Uterus (tissue), 3 donors: ENCODE measurements at regions not wholly inside any gene's neighbourhood (a gene's known extent, or its start where the extent isn't known, plus 50 kb on each side); places are given as distances from the start of the nearest gene placed in this dataset. TPM values are rescaled to one million over a fixed set of nuclear protein-coding genes. Genes with fewer than 3 reads are reported as not detected.
A peak's percentile ranks its signal among the peaks of the same experiment; 100 is the strongest.

ENCODE experiments used
- DNase-seq, 2 donors: peaks; one replicate each; pipeline ENCODE4 v3.0.0-alpha.2; 2019 to 2020
- H3K27ac ChIP-seq, 2 donors: fragments of 200-600 bp; sonication (generic); 1 replicate in 1 of 2; 2 replicates in 1 of 2; pipeline ENCODE4 v1.5.1; 2016 to 2018
- H3K27me3 ChIP-seq, 2 donors: fragments of 200-600 bp; sonication (generic); one replicate each; pipeline ENCODE4 v1.5.1; 2018 to 2019; ENCODE audit warnings: control low read depth in 1 of 2
- H3K36me3 ChIP-seq, 2 donors: fragments of 200-600 bp; sonication (generic); one replicate each; pipeline ENCODE4 v1.5.1; 2019; ENCODE audit warnings: control low read depth in 1 of 2
- H3K4me1 ChIP-seq, 2 donors: fragments of 200-600 bp; sonication (generic); one replicate each; pipeline ENCODE4 v1.5.1; 2018 to 2019; ENCODE audit warnings: control low read depth in 1 of 2
- H3K4me3 ChIP-seq, 2 donors: fragments of 200-600 bp; sonication (generic); 1 replicate in 1 of 2; 2 replicates in 1 of 2; pipeline ENCODE4 v1.5.1; 2018 to 2019; ENCODE audit warnings: mild to moderate bottlenecking in 1 of 2
- H3K9me3 ChIP-seq, 2 donors: fragments of 200-600 bp; sonication (generic); one replicate each; pipeline ENCODE4 v1.5.1; 2019; ENCODE audit warnings: control low read depth in 1 of 2
- CTCF ChIP-seq, 4 experiments: fragments of 200-600 bp in 2 of 4; fragments of 450-650 bp in 2 of 4; sonication (generic) in 2 of 4; IDR thresholded peaks; one replicate each; pipeline ENCODE4 v1.5.1; 2016 to 2019; ENCODE audit warnings: antibody characterized with exemption in 4 of 4, mild to moderate bottlenecking in 2 of 4, moderate library complexity in 1 of 4
- POLR2A ChIP-seq, 2 donors: fragments of 450-650 bp; IDR thresholded peaks; one replicate each; pipeline ENCODE4 v1.6.1; 2016; ENCODE audit warnings: antibody characterized with exemption in 2 of 2, mild to moderate bottlenecking in 1 of 2, moderate library complexity in 1 of 2
- intact Hi-C: fragments of 100-400 bp; cut with DNase I; formaldehyde crosslinking; loops from one replicate; pipeline ENCODE4 v1.15.1; 2023; ENCODE audit warnings: low total_unique reads
- small RNA-seq: library from RNA; depleted of rRNA; stranded (forward); fragments of <200 nt; gene quantifications from one replicate; pipeline ENCODE3, GENCODE V24; 2016
- donor health status: DM: yes; HTN: yes; CAD: no.

DNA sequence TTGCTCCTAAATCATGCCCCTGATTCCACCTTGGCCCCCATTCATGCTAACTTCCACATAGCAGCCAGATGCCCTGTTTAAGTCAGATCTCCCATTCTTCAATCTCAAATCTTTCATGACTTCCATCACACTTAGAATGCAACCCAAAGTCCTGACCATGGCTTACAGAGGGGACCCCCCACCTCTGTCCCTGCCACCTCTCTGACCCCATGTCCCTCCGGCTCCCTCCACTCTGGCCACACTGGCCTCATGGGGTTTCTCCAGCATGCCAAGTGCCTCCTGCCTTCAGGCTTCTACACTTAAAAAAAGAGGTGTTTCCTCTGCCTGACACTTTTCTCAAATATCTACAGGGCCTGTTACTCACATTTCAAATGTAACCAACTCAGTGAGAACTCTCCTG is 93.6 kb downstream of the C13orf42 start:
- no peaks in the 10 kb centered on the region for H3K27me3 ChIP-seq
- no peak for DNase-seq

GRCh38 chr13:51015973-51016372 is 95.1 kb downstream of the C13orf42 start:
- intact Hi-C loops, result no loop called here
- H3K4me3 ChIP-seq, result no peak overlapping the region
- no peaks in the 10 kb centered on the region for H3K36me3 ChIP-seq
- no peak for TF ChIP-seq POLR2A (IDR thresholded peaks at IDR 0.05)
- TF ChIP-seq CTCF (IDR thresholded peaks at IDR 0.05), result no peak
- no peaks in the 10 kb centered on the region for H3K27me3 ChIP-seq
- no peak overlapping the region for H3K27ac ChIP-seq
- no peak for DNase-seq
- no peaks in the 10 kb centered on the region for H3K9me3 ChIP-seq
- no peaks in the 10 kb centered on the region for H3K4me1 ChIP-seq

More for the DNA sequence above, 93.6 kb downstream of the C13orf42 start:
- Histone ChIP-seq H3K4me3 (no peak overlapping the region), H3K36me3 (no peaks in the 10 kb centered on the region), H3K9me3 (no peaks in the 10 kb centered on the region), H3K4me1 (no peaks in the 10 kb centered on the region), H3K27ac (no peak overlapping the region)
- TF ChIP-seq CTCF (IDR thresholded peaks at IDR 0.05) (no peak), POLR2A (IDR thresholded peaks at IDR 0.05) (no peak)
- intact Hi-C loops, result no loop called here

GRCh38 chr13:51009597-51009996 is 100.0 kb downstream of the RNASEH2B start:
- intact Hi-C loops, result no loop called here
- no peak overlapping the region for H3K4me3 ChIP-seq
- DNase-seq, result no peak
- no peak overlapping the region for H3K27ac ChIP-seq
- H3K27me3 ChIP-seq, result no peaks in the 10 kb centered on the region
- TF ChIP-seq POLR2A (IDR thresholded peaks at IDR 0.05), result no peak
- no peak for TF ChIP-seq CTCF (IDR thresholded peaks at IDR 0.05)
- H3K36me3 ChIP-seq, result no peaks in the 10 kb centered on the region
- H3K4me1 ChIP-seq, result peaks cover 0 to 6% of the 10 kb centered on the region in 2 donors
- H3K9me3 ChIP-seq, result no peaks in the 10 kb centered on the region

DNA sequence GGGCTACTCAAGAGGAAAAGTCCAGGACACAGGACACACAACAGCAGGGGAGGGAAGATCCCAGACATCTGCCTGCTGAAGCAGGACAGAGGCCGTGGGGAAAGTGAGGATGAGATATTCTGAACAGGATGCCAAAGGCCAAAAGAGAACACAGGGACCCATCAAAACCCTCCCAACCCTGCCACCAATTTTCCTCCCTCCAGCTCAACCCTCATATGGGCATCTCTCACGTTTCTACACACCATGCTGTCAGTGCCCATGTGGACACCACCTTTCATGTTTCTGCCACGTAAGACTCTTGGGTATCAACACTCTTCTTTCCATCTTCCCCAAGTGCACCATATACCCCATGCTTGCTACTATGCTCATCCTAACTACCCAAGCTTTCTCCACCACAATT is 97.6 kb downstream of the RNASEH2B start:
- H3K9me3 ChIP-seq, result no peaks in the 10 kb centered on the region
- H3K4me1 ChIP-seq, result peaks cover 0 to 6% of the 10 kb centered on the region in 2 donors
- no peak for DNase-seq
- peak overlapping the region in 1 of 2 donors; percentile 74 for H3K27ac ChIP-seq
- H3K27me3 ChIP-seq, result no peaks in the 10 kb centered on the region
- H3K36me3 ChIP-seq, result no peaks in the 10 kb centered on the region
- intact Hi-C loops, result no loop called here
- TF ChIP-seq CTCF (IDR thresholded peaks at IDR 0.05), result no peak
- no peak for TF ChIP-seq POLR2A (IDR thresholded peaks at IDR 0.05)
- H3K4me3 ChIP-seq, result no peak overlapping the region

GRCh38 chr13:51006067-51006845 is 96.7 kb downstream of the RNASEH2B start:
- Histone ChIP-seq H3K27me3 (no peaks in the 10 kb centered on the region), H3K27ac (peak overlapping the region; percentile 56 to 74), H3K9me3 (no peaks in the 10 kb centered on the region), H3K36me3 (no peaks in the 10 kb centered on the region), H3K4me1 (peaks cover 0 to 6% of the 10 kb centered on the region in 2 donors), H3K4me3 (no peak overlapping the region)
- intact Hi-C loops, result no loop called here
- no peak for TF ChIP-seq CTCF (IDR thresholded peaks at IDR 0.05)
- TF ChIP-seq POLR2A (IDR thresholded peaks at IDR 0.05), result no peak
- DNase-seq, result peak; percentile 52 to 63

Small RNA genes in the stretch of these regions (small RNA-seq; reads per million reads assigned to genes)
- not detected for gene RNA5SP29
